GM23248 (cell line): ENCODE measurements at regions not wholly inside any gene's neighbourhood (a gene's known extent, or its start where the extent isn't known, plus 50 kb on each side); places are given as distances from the start of the nearest gene placed in this dataset.

Experiments
- EZH2 ChIP-seq: fragments of 200-600 bp; sonication (generic); IDR thresholded peaks from 2 replicates; pipeline ENCODE4 v1.6.1; 2018; ENCODE audit warnings: antibody characterized with exemption, mild to moderate bottlenecking; ENCODE audit not compliant: insufficient read depth, poor library complexity, severe bottlenecking
- EZH2phosphoT487 ChIP-seq: fragments of 200-600 bp; sonication (generic); IDR thresholded peaks from 2 replicates; pipeline ENCODE4 v1.6.1; 2018; ENCODE audit warnings: antibody characterized with exemption, moderate library complexity, mild to moderate bottlenecking, low read depth; ENCODE audit not compliant: insufficient read depth

DNA sequence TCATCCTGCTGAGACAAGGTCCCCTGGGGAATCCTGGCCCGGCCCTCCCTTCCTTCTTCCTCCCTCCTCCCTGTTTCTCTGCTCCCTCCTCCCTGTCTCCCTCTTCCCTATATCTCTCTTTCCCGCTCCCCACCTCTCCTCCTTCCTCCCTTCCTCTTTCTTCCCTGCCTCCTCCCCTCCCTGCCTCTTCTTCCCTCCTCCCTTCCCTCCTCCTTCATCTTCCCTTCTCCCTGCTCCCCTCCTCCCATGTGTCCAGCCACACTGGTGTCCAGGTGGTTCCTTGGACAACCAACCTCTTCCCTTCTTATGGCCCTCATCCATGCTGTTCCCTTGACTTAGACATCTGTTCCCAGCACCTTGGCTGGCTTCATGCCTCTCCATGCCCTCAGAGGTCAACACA is 258.1 kb downstream of the MN1 start:
- TF ChIP-seq EZH2 (no peak), EZH2phosphoT487 (no peak)
